SU-DHL-6 (cell line): ENCODE measurements at regions not wholly inside any gene's neighbourhood (a gene's known extent, or its start where the extent isn't known, plus 50 kb on each side); places are given as distances from the start of the nearest gene placed in this dataset.

Source experiments
- EZH2phosphoT487 ChIP-seq: fragments of 200-600 bp; sonication (generic), shearing (Covaris generic); conservative IDR thresholded peaks from 2 replicates; pipeline ENCODE4 v1.6.1; 2018; ENCODE audit warnings: mild to moderate bottlenecking, antibody characterized with exemption, low read length, moderate library complexity, mixed read lengths
- TF ChIP-seq, protein P1 (sequence below): fragments of 200-600 bp; sonication (generic); IDR thresholded peaks from one replicate; pipeline ENCODE4 v1.5.1; 2017; ENCODE audit warnings: antibody characterized with exemption, mild to moderate bottlenecking, low read length, moderate library complexity; ENCODE audit not compliant: insufficient read depth, poor library complexity, severe bottlenecking

DNA sequence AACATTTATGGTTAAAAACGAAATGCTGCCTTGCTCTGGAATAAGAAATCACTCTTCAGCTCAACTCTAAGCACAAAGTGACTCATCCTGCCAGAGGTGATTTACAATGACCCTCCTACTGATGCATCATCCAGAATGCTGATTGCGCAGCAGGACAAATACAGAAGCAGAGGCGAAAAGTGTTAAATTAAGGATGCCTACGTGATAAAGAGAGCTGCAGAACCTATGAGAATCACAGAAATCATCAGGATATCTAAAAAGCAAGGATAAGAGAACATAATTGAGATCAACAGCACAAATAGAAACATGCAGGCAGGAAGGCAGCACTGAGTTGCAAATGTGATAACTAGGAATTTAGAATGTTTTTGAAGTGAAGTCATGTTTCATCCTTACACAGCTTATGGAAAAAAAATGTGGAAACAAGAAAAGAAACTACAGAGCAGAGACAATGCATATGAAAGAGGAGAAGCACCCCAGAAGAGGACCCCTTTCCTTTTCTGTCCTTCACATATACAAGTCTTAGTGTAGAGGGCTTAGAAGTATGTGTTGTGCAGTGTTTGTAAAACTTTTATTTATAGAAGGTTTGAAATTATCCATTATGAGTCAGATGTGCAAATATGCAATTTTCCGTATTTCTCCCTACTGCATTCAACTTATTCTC is 188.4 kb downstream of the SLC7A11 start:
- TF ChIP-seq, protein P1, sequence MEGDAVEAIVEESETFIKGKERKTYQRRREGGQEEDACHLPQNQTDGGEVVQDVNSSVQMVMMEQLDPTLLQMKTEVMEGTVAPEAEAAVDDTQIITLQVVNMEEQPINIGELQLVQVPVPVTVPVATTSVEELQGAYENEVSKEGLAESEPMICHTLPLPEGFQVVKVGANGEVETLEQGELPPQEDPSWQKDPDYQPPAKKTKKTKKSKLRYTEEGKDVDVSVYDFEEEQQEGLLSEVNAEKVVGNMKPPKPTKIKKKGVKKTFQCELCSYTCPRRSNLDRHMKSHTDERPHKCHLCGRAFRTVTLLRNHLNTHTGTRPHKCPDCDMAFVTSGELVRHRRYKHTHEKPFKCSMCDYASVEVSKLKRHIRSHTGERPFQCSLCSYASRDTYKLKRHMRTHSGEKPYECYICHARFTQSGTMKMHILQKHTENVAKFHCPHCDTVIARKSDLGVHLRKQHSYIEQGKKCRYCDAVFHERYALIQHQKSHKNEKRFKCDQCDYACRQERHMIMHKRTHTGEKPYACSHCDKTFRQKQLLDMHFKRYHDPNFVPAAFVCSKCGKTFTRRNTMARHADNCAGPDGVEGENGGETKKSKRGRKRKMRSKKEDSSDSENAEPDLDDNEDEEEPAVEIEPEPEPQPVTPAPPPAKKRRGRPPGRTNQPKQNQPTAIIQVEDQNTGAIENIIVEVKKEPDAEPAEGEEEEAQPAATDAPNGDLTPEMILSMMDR, result no peak
- no peak for TF ChIP-seq EZH2phosphoT487
